ENCODE measurements at regions not wholly inside any gene's neighbourhood (a gene's known extent, or its start where the extent isn't known, plus 50 kb on each side); places are given as distances from the start of the nearest gene placed in this dataset.
A peak's percentile ranks its signal among the peaks of the same experiment; 100 is the strongest.

DNA sequence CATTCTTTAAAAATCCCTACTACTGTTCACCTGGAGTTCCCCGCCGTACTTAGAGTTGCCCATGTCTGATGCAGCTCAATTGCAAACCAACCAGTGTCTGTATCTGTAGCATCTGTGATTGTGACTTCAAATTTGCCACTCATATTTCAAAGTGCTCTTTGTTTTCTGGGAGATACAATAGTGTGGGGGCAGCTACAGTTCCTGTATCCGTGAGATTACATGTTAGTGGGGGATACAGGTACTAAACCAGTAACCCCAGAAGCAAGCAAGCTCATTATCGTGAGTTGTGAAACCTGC lies 140.9 kb downstream of the ANKRD60 start:
- no peak overlapping the region for H3K9ac ChIP-seq (ENCODE audit: low read length in 3 of 3)

DNA sequence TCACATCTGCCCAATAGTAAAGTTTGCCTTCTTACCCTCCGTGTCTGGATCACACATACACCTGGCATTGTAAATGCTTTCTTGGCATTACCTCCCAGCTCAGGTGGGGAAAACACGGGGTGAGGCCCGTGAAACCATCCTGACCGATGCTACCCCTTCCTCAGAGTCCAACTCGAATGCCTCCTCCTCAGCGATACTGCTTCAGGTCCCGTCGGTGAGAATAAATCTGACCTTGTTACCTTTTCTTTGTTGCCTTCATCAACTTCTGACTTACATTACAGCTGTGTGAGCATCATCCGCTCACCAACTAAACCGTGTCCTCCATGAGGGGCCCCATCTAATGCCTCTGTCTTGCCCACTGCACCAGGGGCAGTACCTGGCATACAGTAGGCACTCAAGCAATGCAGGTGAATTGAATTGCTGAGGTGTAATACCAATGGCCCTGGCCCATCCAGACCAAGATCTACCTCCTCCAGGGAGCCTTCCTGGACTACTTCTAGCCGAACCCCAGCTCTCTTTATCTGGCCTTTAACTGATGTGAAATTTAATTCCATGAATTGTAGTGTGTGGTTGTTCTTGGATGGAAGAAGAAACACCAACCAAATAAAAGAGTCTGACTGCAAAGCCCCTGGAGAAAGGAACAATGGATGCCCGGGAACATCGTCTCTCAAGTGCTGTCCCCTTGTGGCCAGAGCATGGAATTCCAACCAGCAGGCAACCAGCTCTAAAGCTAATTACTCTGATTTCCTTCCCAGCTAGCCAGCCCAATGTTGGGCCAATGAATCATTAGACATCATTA lies 141.5 kb downstream of the ANKRD60 start:
- FAIRE-seq = no peak
- intact Hi-C loops (cut with DNase I) = no loop called here

More for the DNA sequence above, 140.9 kb downstream of the ANKRD60 start:
- TF ChIP-seq, protein P1, sequence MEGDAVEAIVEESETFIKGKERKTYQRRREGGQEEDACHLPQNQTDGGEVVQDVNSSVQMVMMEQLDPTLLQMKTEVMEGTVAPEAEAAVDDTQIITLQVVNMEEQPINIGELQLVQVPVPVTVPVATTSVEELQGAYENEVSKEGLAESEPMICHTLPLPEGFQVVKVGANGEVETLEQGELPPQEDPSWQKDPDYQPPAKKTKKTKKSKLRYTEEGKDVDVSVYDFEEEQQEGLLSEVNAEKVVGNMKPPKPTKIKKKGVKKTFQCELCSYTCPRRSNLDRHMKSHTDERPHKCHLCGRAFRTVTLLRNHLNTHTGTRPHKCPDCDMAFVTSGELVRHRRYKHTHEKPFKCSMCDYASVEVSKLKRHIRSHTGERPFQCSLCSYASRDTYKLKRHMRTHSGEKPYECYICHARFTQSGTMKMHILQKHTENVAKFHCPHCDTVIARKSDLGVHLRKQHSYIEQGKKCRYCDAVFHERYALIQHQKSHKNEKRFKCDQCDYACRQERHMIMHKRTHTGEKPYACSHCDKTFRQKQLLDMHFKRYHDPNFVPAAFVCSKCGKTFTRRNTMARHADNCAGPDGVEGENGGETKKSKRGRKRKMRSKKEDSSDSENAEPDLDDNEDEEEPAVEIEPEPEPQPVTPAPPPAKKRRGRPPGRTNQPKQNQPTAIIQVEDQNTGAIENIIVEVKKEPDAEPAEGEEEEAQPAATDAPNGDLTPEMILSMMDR (IDR thresholded peaks at IDR 0.05; ENCODE audit: borderline replicate concordance, extremely low read depth, insufficient read depth) = no peak
- Histone ChIP-seq H3K36me3 (ENCODE audit: control insufficient read depth in 2 of 3, insufficient read depth in 3 of 3, low read length in 3 of 3) (no peaks in the 10 kb centered on the region), H3K9me3 (ENCODE audit: control insufficient read depth in 2 of 3, insufficient read depth in 1 of 3, low read length in 3 of 3) (no peaks in the 10 kb centered on the region), H3K27ac (ENCODE audit: low read depth in 2 of 2, low read length in 2 of 2) (no peak overlapping the region), H3K4me3 (ENCODE audit: low read length in 3 of 3) (no peak overlapping the region), H3K27me3 (ENCODE audit: control insufficient read depth, insufficient read depth, low read length) (no peaks in the 10 kb centered on the region), H3K4me1 (ENCODE audit: control insufficient read depth in 2 of 3, insufficient read depth in 2 of 3, low read depth in 1 of 3, low read length in 3 of 3) (no peaks in the 10 kb centered on the region)
- intact Hi-C loops (cut with DNase I) = no loop called here
- DNase-seq (no peak), FAIRE-seq (no peak)

DNA sequence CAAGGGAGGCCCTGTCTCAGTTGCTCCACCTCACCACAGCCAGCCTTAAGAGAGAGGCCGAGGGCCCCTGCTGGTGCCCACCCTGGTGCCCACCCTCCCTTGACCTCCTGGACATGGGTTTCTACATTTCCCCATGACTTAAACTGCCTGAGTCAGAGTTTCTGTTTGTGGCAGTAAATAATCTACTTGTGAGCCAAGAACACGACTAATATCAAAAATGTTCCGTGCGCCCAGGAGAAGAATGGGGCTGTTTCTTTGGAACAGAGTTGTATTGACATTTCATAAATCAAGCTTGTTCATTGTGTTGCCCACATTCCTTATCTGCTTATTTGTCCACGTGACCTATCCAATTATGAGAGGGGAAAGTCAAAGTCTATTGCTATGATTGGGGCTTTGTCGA lies 143.5 kb downstream of the ANKRD60 start:
- FAIRE-seq = no peak
- DNase-seq = no peak
- intact Hi-C loops (cut with DNase I) = no loop called here

More for the DNA sequence above, 141.5 kb downstream of the ANKRD60 start:
- no peak overlapping the region for H3K4me3 ChIP-seq (ENCODE audit: low read length in 3 of 3)
- no peak overlapping the region for H3K27ac ChIP-seq (ENCODE audit: low read depth in 2 of 2, low read length in 2 of 2)
- peak in 3 of 5 donors; percentile 53 to 79 (median 71) for DNase-seq
- no peaks in the 10 kb centered on the region for H3K36me3 ChIP-seq (ENCODE audit: control insufficient read depth in 2 of 3, insufficient read depth in 3 of 3, low read length in 3 of 3)
- H3K9me3 ChIP-seq (ENCODE audit: control insufficient read depth in 2 of 3, insufficient read depth in 1 of 3, low read length in 3 of 3) = no peaks in the 10 kb centered on the region
- H3K27me3 ChIP-seq (ENCODE audit: control insufficient read depth, insufficient read depth, low read length) = no peaks in the 10 kb centered on the region
- no peak overlapping the region for H3K9ac ChIP-seq (ENCODE audit: low read length in 3 of 3)
- no peaks in the 10 kb centered on the region for H3K4me1 ChIP-seq (ENCODE audit: control insufficient read depth in 2 of 3, insufficient read depth in 2 of 3, low read depth in 1 of 3, low read length in 3 of 3)
- TF ChIP-seq, protein P1 (IDR thresholded peaks at IDR 0.05; ENCODE audit: borderline replicate concordance, extremely low read depth, insufficient read depth) = peak; percentile 79

More for the DNA sequence above, 143.5 kb downstream of the ANKRD60 start:
- Histone ChIP-seq H3K27ac (ENCODE audit: low read depth in 2 of 2, low read length in 2 of 2) (no peak overlapping the region), H3K4me1 (ENCODE audit: control insufficient read depth in 2 of 3, insufficient read depth in 2 of 3, low read depth in 1 of 3, low read length in 3 of 3) (no peaks in the 10 kb centered on the region), H3K27me3 (ENCODE audit: control insufficient read depth, insufficient read depth, low read length) (no peaks in the 10 kb centered on the region), H3K36me3 (ENCODE audit: control insufficient read depth in 2 of 3, insufficient read depth in 3 of 3, low read length in 3 of 3) (no peaks in the 10 kb centered on the region), H3K4me3 (ENCODE audit: low read length in 3 of 3) (no peak overlapping the region), H3K9me3 (ENCODE audit: control insufficient read depth in 2 of 3, insufficient read depth in 1 of 3, low read length in 3 of 3) (no peaks in the 10 kb centered on the region), H3K9ac (ENCODE audit: low read length in 3 of 3) (no peak overlapping the region)
- TF ChIP-seq, protein P1 (IDR thresholded peaks at IDR 0.05; ENCODE audit: borderline replicate concordance, extremely low read depth, insufficient read depth) = no peak

All from kidney (tissue), 13 donors.